HT-29 (cell line): ENCODE measurements at regions not wholly inside any gene's neighbourhood (a gene's known extent, or its start where the extent isn't known, plus 50 kb on each side); places are given as distances from the start of the nearest gene placed in this dataset.
"Not testable (repeated sequence)": the region's sequence is repeated elsewhere in the genome, so short reads cannot be mapped to it uniquely, and the experiment has no call there.

Experiments used
- DNase-seq: peaks from one replicate; pipeline ENCODE4 v3.0.0-alpha.2; 2015; ENCODE audit warnings: low spot score

DNA sequence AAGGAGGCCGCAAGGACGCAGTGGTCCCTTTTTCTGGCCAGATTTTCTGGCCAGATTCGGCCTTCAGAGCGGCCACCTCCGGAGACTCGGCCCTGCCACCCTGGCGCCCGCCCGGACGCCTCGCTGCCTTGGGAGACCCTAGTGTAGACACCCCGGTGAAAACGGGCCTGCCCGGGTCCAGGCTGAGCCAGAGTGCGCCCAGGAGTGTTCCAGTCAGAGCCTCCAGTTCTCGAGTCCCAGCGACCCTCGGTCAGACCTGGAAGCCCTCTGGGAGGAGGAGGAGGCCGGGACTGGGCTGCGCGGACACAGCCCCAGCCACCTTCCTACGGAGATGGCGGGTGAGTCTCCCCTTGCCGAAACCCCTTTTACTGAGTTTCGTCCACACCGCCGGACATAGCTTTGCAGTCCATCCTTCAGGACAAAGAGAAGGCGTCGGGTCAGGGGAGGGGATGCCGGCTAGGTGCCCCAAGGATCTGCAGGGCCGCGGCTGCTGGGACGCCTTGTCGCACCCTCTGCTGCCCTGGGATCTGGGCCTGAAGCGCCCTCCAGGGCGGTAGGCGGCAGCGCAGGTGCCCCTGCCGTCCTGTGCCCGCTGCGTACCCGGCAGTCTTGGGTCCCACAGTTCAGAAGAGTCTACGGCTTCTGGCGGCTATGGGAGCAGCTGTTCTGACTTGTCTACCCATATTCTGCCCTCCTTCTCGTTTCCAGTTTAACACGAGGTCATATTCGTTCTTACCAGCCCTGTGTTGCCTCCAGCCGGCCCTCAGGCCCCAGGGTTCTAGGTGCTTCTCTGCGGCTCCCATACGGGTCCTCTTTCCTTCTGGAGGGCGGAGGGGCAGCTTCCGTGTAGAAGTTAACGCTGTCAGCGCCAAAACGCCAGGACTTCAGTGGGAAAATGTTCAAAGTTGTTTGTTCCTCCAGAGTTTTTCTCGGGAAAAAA lies 1771.7 kb upstream of the CDH9 start:
- DNase-seq, result no peak

DNA sequence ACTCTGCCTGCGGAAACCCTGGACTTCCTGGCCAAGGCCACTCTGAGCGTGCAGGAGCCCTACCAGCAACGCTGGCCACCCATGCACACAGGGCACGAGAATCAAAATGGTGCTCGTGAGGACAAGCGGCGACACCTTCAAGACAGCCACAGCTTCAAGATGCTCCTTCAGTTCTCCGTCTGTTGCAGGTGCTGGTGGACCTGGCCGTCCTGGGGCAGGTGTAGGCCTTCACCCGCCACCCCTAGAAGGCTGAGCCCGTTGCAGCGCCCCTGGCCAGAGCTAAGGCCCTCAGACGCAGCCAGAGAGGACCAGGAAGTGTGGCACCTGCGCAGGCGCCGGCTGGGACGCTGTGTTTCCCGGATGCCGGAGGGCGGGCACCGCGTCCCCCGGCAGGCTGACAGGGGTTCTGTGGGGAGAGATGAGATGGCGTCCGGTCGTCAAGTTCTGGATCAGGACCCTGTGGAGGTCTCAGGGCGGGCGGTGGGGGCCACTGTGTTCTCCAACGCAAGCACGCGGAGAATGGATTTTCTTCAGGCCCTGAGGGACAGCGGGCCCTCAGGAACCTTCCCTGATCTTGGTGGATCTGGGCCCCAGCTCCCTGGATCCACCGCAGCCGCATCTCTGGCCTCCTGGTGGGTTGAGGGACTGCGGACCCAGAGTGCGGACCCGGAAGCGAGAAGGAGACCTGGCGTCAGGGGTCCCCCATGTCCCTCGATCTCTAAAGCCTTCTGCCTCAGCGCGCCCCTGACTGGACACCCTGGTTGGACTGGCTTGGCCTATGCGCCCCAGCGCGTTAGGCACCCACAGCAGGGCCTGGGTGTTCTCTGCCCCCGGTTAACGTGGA lies 1770.8 kb upstream of the CDH9 start:
- no peak for DNase-seq

DNA sequence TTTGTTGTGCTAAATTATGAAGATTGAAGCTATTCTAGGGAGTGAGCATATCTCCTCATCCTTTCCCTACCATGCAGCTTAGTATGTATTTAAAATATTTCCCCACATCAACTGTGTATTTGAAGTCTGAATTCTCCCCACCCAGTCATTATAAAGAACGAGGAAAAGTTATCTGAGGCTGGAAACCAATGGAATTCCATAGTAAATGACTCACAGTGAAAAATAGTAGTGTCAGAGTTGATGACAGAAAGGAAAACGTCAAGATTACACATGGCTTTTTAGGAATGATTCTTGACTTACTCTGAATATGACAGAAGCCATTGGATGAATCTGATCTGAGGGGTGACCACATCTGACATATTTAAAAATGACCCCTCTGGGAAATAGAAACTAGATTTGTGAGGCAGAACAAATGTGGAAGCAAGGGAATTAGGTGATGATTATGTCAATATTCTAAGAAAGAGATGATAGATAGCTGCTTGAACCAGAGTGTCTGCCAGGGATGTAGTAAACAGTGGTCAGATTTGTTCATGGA lies 1768.9 kb upstream of the CDH9 start:
- DNase-seq, result no peak

DNA sequence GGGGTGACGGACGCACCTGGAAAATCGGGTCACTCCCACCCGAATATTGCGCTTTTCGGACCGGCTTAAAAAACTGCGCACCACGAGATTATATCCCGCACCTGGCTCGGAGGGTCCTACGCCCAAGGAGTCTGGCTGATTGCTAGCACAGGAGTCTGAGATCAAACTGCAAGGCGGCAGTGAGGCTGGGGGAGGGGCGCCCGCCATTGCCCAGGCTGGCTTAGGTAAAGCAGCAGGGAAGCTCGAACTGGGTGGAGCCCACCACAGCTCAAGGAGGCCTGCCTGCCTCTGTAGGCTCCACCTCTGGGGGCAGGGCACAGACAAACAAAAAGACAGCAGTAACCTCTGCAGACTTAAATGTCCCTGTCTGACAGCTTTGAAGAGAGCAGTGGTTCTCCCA lies 1760.6 kb upstream of the CDH9 start:
- not testable (repeated sequence) for DNase-seq

DNA sequence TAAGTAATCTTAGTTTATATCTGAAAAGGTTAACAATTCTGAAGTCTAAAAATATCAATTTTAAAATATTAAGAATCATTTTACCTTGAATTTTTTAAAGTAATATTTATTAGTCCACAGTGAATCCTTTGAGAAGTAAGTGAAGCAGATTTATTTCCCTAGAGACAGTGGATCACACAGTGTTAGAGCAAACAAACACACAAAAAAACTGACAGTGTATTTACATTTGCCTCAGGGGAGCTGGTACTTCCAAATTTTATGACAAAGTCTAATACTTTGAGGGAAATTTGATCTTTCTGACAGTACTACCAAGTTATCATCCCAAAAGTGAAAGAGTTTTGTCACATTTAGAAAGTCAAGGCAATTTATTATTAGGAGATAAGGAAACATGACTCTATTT lies 1750.6 kb upstream of the CDH9 start:
- DNase-seq, result no peak

DNA sequence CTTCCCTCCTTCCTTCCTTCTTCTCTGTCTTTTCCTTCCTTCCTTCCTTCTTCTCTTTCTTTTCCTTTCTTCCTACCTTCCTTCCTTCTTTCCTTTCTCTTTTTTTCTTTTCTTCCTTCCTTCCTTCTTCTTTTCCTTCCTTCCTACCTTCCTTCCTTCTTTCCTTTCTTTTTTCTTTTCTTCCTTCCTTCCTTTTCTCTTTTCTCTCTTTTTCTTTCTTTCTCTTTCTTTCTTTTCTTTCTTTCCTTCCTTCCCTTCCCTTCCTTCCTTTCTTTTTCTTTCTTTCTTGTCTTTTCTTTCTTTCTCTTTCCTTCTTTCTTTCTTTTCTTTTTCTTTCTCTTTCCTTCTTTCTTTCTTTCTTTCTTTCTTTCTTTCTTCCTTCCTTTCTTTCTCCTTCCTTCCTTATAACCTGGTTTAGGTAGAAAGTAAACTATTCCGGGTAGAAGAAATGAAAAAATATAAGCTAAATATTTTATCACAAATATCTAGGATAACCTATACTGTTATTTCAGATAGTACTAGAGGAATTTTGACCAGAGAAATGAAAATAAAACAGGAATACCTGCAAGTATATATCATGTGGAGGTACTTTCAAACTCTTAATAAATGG lies 1741.8 kb upstream of the CDH9 start:
- DNase-seq, result no peak

DNA sequence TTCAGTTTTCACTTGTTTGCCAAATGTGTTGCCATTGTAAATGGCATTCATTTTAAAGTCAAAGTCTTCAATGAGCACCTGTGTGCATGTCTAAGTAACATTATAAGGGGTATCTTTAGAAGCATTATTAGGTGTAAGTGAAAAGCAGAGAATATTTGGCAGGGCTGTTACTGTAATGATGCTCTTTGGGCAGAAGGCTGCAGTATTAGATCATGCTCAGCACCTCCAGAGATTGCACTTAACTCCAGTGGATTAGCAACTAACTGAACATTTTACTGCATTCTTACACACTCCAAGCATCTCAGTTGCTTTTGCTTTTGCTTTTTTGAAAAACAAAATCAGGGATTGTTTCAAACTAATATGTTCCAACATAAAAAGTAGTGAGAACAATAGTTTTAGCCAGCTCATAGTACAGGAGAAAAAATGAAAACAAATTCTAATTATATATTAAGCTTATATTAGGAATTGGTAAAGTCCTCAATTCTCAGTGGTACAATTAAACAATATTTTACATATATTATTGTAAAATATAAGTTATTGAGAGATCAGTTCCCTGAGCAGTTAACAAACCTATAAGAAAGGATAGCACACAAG lies 1740.9 kb upstream of the CDH9 start:
- no peak for DNase-seq

DNA sequence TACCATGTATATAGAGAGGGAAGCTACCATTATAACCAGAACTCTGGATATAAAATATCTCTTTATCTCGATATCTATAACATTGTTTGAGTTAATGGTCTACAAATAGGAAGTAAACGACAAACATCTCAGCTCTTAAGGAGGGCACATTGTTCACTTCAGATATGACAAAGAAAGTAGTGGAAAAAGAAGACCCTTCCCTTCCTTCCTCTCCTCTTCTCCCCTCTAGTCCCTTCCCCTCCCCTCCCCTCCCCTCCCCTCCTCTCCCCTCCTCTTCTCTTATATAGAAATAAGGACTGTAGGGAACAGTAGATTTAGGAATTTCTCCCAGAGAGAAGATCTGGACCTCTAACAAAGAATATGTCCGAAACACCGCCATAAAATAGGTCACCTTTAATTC lies 1731.9 kb upstream of the CDH9 start:
- no peak for DNase-seq

DNA sequence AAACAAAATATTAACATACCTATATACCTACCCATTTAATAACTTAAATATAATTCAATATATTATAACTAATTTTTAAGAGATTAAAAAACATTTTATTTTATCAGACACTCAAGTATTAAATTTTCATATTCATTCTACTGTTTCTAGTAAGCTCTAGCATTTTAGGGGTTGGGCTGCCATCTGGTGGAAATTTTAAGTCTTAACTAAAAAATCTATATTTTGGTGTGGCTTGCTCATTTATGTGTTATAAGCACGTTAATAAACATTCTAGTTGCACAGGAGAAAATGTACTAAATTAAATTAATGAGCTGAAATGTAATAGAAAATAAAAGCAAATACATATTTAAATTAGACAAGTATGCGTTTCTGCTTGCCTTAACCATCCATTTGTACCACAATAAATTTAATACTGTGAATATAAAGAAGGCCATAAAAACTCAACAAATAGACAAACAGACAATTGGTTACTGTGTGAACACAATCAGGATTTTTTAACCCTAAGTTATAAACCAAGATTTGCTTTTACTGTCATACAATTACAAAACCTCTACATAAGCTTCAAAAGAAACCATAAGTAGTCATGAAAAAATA lies 1728.3 kb upstream of the CDH9 start:
- DNase-seq, result peak; percentile 63

DNA sequence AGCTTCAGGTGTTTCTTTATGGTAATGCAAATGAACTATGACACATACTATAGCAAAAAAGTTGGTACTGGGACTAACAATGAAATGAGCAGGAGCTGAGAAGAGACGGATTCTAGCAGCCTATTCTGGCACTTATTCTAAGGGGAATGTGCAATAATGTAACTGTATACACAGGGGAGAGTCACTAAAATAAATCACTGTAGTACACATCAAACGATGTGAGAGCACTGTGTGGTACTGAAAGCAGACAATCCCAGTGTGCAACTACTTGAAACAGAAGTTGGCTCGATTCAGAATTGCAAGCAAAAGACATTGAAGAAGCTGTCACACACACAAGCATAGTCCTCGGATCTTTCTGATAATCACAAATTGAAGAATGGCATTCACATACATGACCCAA lies 1713.0 kb upstream of the CDH9 start:
- no peak for DNase-seq

DNA sequence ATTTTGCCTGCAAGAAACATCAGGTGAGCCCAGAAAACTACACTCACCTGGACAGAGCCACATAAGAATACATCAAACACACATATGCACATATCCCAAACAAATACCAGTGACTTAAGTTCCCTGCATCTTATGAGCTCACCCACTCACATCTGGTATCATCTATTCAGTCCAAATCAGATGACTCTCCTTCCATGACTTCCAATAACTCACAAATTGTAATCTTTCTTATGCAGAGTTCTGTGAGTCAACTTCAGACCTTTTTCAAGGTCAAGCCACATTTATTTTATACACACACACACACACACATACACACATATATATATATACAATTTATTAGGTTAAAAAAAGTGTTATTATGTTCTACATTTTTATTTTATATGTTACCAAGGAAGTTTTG lies 1711.9 kb upstream of the CDH9 start:
- no peak for DNase-seq

DNA sequence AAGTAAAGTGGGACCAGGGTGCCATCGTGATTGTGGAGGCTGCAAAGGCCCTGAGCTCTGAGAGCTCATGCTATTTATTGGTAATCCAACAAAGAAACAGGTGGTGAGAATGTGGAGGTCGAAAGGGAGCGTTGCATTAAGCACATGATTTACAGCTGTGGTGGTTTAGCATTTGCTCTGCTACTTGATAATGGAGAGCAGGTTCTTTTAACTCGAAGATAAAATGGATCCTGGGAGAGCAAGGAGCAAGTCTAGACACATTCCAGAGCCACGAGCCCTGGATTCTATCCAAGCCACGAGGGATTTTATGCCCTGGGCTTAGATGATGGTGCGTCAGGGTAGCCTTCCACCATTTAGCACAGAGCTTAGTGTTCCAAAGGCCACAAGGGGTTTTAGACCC lies 1710.1 kb upstream of the CDH9 start:
- no peak for DNase-seq

DNA sequence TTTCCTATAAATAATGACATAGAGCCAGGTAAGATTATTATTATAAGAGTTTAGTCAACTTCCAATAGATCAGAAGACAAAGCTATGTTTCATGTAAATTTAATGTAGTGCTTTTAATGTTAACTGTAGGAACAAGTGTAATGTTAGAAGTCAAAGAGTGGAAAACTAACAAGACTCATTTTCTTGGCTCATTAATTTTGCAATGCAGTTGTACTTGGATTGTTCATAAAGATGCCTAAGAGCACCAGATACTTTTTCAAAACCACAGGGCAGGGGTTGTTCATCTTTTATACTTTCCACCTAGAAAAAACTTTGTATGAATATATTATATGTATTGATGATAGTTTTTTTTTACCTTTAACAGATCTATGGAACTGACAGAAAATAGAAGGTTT lies 1705.3 kb upstream of the CDH9 start:
- no peak for DNase-seq

DNA sequence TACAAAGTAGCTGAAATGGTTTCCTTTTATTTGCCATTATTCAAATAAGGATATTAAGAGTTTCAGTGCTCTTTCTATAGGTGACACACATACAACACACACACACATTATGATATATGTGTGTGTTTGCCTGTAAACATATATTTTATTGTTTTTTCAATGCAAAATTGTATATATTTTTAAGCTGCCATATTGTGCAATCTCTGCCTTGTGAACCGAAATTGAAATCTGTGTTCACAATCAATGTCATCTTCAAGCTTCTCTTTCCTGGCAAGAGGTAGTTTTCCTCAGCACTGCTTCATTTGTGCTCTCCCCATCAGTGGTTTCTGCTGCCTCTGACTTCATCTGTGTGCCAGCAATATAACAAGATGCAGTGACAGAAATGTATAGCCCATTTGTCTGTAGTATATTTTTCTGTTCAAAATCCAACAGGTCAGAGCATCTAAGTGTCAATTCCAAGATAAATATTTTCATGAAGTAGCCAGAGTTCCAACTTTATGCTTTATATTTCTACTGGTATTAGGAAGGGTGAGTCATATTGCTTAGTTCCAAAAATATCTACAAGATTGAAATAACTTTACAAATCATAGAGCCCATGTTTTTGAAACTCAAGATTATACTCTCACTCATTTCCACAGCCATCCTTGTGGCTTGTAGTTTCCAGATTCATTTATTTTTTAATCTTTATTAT lies 1704.8 kb upstream of the CDH9 start:
- no peak for DNase-seq

DNA sequence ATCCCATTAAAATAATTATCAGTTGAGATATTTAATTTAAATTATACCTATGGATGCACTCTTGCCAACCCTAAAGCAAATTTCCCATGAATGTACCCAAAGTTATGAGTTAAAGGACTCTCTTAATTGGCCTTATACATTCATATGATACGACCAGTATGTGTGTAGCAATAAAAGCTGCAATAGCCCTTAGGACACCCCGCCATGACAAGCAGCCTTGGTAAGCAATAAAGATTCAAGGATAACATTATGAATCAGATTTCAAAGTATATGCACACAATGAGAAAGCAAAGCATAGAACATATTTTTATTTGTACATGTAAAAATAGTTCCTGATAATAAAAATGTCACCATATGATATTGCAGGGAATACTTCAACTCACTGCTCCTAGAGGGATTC lies 1699.3 kb upstream of the CDH9 start:
- no peak for DNase-seq

DNA sequence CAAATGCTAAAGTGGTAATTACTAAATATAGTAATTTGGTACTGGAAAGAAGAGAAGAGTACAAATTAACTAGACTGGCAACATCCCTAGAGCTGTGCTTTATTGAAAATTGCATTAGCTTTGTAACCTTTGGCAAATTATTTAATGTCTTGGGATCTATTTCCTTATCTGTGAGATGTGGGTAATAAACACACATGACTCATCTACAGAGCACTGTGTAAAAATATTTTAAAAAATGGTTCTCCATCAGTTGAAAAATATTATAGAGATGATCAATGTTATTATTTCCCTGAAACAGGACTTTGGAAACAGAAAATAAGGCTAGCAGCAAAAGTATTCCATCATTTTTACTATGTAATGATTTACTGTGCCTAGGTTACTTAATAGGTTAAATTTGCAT lies 1698.8 kb upstream of the CDH9 start:
- DNase-seq, result no peak

DNA sequence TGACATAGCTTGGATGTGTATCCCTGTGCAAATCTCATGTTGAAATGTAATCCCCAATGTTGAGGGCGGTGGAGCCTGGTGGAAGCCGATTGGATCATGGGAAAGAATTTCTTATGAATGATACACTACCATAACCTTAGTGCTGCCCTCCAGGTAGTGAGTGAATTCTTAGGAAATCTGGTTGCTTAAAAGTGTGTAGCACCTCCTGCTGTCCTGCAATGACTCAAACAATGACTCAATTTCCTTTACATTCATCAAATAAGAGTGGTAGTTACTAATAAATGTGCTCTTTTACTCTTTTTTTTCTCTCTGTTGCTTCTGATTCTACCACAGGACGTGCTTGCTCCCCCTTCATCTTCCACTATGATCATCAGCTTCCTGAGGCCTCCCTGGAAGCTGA lies 1696.0 kb upstream of the CDH9 start:
- DNase-seq, result peak; percentile 9

DNA sequence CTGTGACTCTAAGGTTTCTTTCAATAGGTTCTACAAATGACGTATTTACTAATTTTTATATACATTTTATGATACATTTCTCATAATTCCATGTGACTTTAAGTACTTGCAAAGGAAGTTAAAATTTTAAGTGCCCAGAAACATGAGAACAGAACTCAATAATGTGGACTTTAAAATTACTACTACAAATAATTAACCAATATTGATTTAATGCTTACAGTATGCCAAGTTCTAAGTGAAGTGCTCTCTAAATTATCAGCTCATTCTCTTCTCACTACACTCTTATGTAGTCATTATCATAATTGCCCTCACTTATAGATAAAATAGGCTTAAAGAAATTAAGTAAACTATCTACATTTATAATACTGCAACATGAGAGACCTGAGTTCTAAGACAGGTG lies 1690.7 kb upstream of the CDH9 start:
- no peak for DNase-seq

DNA sequence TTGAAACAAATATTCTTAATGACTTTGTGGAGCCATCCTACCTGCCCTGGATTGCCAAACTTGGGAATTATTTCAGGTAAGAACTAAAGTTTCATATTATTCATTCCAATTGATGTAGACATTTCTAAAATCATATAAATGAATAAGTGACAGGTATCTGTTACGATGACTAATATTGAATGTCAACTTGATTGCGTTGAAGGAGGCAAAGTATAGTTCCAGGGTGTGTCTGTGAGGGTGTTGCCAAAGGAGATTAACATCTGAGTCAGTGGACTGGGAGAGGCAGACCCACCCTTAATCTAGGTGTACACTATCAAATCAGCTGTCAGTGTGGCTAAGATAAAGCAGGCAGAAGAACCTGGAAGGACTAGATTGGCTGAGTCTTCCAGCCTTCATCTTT lies 1688.4 kb upstream of the CDH9 start:
- no peak for DNase-seq

DNA sequence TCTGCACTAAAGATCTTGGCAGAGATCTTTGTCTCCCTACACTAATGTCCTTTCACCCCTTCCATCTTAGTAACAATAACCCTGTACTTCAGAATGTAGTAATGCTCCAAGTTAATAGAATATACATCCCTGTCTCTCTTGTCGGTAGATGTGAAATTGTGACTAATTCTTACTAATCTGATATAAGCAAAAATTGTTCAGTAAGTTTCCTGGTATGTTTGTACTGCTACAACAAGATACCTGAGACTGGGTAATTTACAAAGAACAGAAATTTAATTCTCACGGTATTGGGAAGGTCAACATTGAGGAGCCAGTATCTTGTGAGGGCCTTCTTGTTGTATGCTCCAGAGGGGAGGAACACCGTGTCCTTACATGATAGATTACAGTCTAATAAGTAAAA lies 1686.6 kb upstream of the CDH9 start:
- no peak for DNase-seq
